Upper lobe of right lung (tissue), 1 donor: ENCODE measurements at regions not wholly inside any gene's neighbourhood (a gene's known extent, or its start where the extent isn't known, plus 50 kb on each side); places are given as distances from the start of the nearest gene placed in this dataset.

Source experiments
- ATAC-seq: fragments of 200-7000 bp; cut with Tn5 transposase; one replicate; pipeline ENCODE4 v1.9.1; 2020; ENCODE audit warnings: mild to moderate bottlenecking, moderate library complexity
- DNase-seq: peaks from one replicate; pipeline ENCODE4 v3.0.0-alpha.2; 2020
- H3K27ac ChIP-seq: fragments of 200-600 bp; one replicate; pipeline ENCODE4 v1.8.0; 2022
- H3K27me3 ChIP-seq: fragments of 200-600 bp; one replicate; pipeline ENCODE4 v1.8.0; 2022; ENCODE audit warnings: mild to moderate bottlenecking
- H3K36me3 ChIP-seq: fragments of 200-600 bp; one replicate; pipeline ENCODE4 v1.8.0; 2022
- H3K4me1 ChIP-seq: fragments of 200-600 bp; one replicate; pipeline ENCODE4 v1.8.0; 2022
- H3K4me3 ChIP-seq: fragments of 200-600 bp; one replicate; pipeline ENCODE4 v1.8.0; 2022; ENCODE audit warnings: mild to moderate bottlenecking
- H3K9me3 ChIP-seq: fragments of 200-600 bp; one replicate; pipeline ENCODE4 v1.8.0; 2022
- intact Hi-C: fragments of 100-400 bp; cut with DNase I; formaldehyde crosslinking; loops from one replicate; pipeline ENCODE4 v1.11.0; 2022
- TF ChIP-seq, protein P1 (sequence below): fragments of 200-600 bp; IDR thresholded peaks from one replicate; pipeline ENCODE4 v1.8.0; 2022; ENCODE audit warnings: antibody characterized with exemption
- donor health status: DM: no; HTN: yes; CAD: no; lungs with severe emphysema.

- Histone ChIP-seq H3K27me3 (no peaks in the 10 kb centered on the region), H3K4me1 (no peaks in the 10 kb centered on the region), H3K36me3 (no peaks in the 10 kb centered on the region), H3K9me3 (no peaks in the 10 kb centered on the region), H3K27ac (no peak overlapping the region), H3K4me3 (no peak overlapping the region)
- ATAC-seq (no peak), DNase-seq (no peak)
- intact Hi-C loops = no loop called here
- TF ChIP-seq, protein P1, sequence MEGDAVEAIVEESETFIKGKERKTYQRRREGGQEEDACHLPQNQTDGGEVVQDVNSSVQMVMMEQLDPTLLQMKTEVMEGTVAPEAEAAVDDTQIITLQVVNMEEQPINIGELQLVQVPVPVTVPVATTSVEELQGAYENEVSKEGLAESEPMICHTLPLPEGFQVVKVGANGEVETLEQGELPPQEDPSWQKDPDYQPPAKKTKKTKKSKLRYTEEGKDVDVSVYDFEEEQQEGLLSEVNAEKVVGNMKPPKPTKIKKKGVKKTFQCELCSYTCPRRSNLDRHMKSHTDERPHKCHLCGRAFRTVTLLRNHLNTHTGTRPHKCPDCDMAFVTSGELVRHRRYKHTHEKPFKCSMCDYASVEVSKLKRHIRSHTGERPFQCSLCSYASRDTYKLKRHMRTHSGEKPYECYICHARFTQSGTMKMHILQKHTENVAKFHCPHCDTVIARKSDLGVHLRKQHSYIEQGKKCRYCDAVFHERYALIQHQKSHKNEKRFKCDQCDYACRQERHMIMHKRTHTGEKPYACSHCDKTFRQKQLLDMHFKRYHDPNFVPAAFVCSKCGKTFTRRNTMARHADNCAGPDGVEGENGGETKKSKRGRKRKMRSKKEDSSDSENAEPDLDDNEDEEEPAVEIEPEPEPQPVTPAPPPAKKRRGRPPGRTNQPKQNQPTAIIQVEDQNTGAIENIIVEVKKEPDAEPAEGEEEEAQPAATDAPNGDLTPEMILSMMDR = no peak
These were observed 483.3 kb downstream of the PRR32 start for GRCh38 chrX:127302841-127303240.

- TF ChIP-seq, protein P1 = no peak
- no peak for ATAC-seq
- intact Hi-C loops = no loop called here
These were observed 485.5 kb downstream of the PRR32 start for GRCh38 chrX:127305013-127305412.

DNA sequence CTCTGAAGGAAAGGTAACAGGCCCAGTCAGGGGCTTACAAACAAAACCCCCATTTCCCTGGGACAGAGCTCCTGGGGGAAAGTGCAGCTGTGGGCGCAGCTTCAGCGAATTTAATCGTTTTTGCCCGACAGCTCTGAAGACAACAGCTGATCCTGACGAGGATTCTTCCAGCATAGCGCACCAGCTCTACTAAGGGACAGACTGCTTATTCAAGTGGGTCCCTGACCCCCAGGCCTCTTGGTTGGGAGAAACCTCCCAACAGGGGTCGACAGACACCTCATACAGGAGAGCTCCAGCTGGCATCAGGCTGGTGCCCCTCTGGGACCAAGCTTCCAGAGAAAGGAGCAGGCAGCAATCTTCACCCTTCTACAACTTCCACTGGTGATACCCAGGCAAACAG lies 486.7 kb downstream of the PRR32 start:
- TF ChIP-seq, protein P1 = no peak
- DNase-seq (no peak), ATAC-seq (no peak)
- H3K4me3 ChIP-seq = no peak overlapping the region
- no peaks in the 10 kb centered on the region for H3K27me3 ChIP-seq
- H3K27ac ChIP-seq = no peak overlapping the region
- intact Hi-C loops = no loop called here
- no peaks in the 10 kb centered on the region for H3K9me3 ChIP-seq
- no peaks in the 10 kb centered on the region for H3K4me1 ChIP-seq
- H3K36me3 ChIP-seq = no peaks in the 10 kb centered on the region

More at GRCh38 chrX:127305013-127305412, 485.5 kb downstream of the PRR32 start:
- Histone ChIP-seq H3K4me1 (no peaks in the 10 kb centered on the region), H3K27ac (no peak overlapping the region), H3K27me3 (no peaks in the 10 kb centered on the region), H3K36me3 (no peaks in the 10 kb centered on the region), H3K4me3 (no peak overlapping the region), H3K9me3 (no peaks in the 10 kb centered on the region)
- no peak for DNase-seq

DNA sequence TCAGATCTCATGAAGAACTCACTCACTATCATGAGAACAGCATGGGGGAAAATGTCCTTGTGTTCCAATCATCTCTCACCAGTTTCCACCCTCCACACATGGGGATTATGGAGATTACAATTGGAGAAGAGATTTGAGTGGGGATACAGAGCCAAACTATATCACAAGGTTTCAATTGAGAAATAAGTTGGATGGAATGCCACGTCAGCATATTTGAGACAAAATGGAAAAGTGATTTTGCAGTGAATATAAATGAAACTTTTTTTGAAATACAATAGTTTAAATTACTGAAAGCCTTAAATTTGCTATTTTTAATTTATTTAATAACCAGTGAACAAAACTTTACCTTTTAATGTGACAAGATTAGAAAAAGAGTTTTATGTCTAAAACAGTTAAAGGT lies 494.1 kb downstream of the PRR32 start:
- intact Hi-C loops = no loop called here
- H3K27ac ChIP-seq = no peak overlapping the region
- no peak for ATAC-seq
- H3K4me1 ChIP-seq = no peaks in the 10 kb centered on the region
- DNase-seq = no peak
- no peaks in the 10 kb centered on the region for H3K9me3 ChIP-seq
- H3K4me3 ChIP-seq = no peak overlapping the region
- no peaks in the 10 kb centered on the region for H3K36me3 ChIP-seq
- TF ChIP-seq, protein P1 = no peak
- no peaks in the 10 kb centered on the region for H3K27me3 ChIP-seq

DNA sequence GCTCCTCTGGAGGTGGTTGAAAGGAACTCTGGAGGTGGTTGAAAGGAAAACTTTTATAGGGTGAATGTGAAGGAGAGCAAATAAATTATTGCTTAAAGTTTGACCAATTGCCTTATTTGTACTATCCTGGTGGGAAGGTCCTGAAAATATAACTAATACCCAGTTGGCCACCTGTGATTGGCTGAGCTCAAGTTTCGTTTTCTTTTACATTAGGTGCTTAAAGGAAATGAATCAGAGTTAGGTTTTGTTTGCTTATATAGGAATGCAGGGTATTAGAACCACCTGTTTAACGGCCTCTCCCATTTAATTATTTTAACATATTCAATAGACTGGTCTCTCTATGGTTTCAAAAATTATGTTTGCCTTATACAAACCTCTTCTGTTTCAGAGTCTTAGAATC lies 497.6 kb downstream of the PRR32 start:
- Histone ChIP-seq H3K36me3 (no peaks in the 10 kb centered on the region), H3K9me3 (no peaks in the 10 kb centered on the region), H3K4me1 (no peaks in the 10 kb centered on the region), H3K27me3 (no peaks in the 10 kb centered on the region), H3K4me3 (no peak overlapping the region), H3K27ac (no peak overlapping the region)
- ATAC-seq = no peak
- TF ChIP-seq, protein P1 = no peak
- DNase-seq = no peak
- intact Hi-C loops = no loop called here

GRCh38 chrX:127324128-127324527 lies 504.6 kb downstream of the PRR32 start:
- H3K36me3 ChIP-seq = no peaks in the 10 kb centered on the region
- H3K27ac ChIP-seq = no peak overlapping the region
- no peaks in the 10 kb centered on the region for H3K9me3 ChIP-seq
- DNase-seq = no peak
- no peak for ATAC-seq
- no peak overlapping the region for H3K4me3 ChIP-seq
- H3K27me3 ChIP-seq = no peaks in the 10 kb centered on the region
- TF ChIP-seq, protein P1 = no peak
- intact Hi-C loops = no loop called here
- no peaks in the 10 kb centered on the region for H3K4me1 ChIP-seq
